ENCODE measurements at regions not wholly inside any gene's neighbourhood (a gene's known extent, or its start where the extent isn't known, plus 50 kb on each side); places are given as distances from the start of the nearest gene placed in this dataset.

- Histone ChIP-seq H3K36me3 (no peaks in the 10 kb centered on the region), H3K4me1 (no peaks in the 10 kb centered on the region), H3K9me3 (no peaks in the 10 kb centered on the region), H3K4me3 (no peak overlapping the region), H3K27me3 (no peaks in the 10 kb centered on the region), H3K27ac (no peak overlapping the region)
- intact Hi-C loops (cut with DNase I): no loop called here
- DNase-seq (ENCODE audit: low spot score in 2 of 2): no peak
- TF ChIP-seq CTCF (IDR thresholded peaks at IDR 0.05): no peak
Observed at GRCh38 chr21:27493542-27493941, 526.7 kb upstream of the ADAMTS5 start.

GRCh38 chr21:27487676-27488075 lies 520.8 kb upstream of the ADAMTS5 start:
- intact Hi-C loops (cut with DNase I): no loop called here
- Histone ChIP-seq H3K4me3 (no peak overlapping the region), H3K4me1 (no peaks in the 10 kb centered on the region), H3K36me3 (no peaks in the 10 kb centered on the region), H3K27ac (no peak overlapping the region), H3K9me3 (no peaks in the 10 kb centered on the region), H3K27me3 (no peaks in the 10 kb centered on the region)
- TF ChIP-seq CTCF (IDR thresholded peaks at IDR 0.05): no peak
- no peak for DNase-seq (ENCODE audit: low spot score in 2 of 2)

- Histone ChIP-seq H3K4me3 (no peak overlapping the region), H3K27ac (no peak overlapping the region), H3K9me3 (no peaks in the 10 kb centered on the region), H3K27me3 (no peaks in the 10 kb centered on the region), H3K4me1 (no peaks in the 10 kb centered on the region), H3K36me3 (no peaks in the 10 kb centered on the region)
- intact Hi-C loops (cut with DNase I): no loop called here
- DNase-seq (ENCODE audit: low spot score in 2 of 2): no peak
- no peak for TF ChIP-seq CTCF (IDR thresholded peaks at IDR 0.05)
Observed at GRCh38 chr21:27480841-27481261, 514.0 kb upstream of the ADAMTS5 start.

GRCh38 chr21:27477296-27477695 lies 510.4 kb upstream of the ADAMTS5 start:
- no peak for DNase-seq (ENCODE audit: low spot score in 2 of 2)
- Histone ChIP-seq H3K9me3 (no peaks in the 10 kb centered on the region), H3K4me1 (no peaks in the 10 kb centered on the region), H3K27me3 (no peaks in the 10 kb centered on the region), H3K4me3 (no peak overlapping the region), H3K36me3 (no peaks in the 10 kb centered on the region), H3K27ac (no peak overlapping the region)
- no peak for TF ChIP-seq CTCF (IDR thresholded peaks at IDR 0.05)
- intact Hi-C loops (cut with DNase I): loop anchor here (5.0 kb wide), 1 partner anchor 625 kb away; no protein-coding TSS in a partner anchor

GRCh38 chr21:27476696-27477095 lies 509.8 kb upstream of the ADAMTS5 start:
- Histone ChIP-seq H3K4me3 (no peak overlapping the region), H3K27me3 (no peaks in the 10 kb centered on the region), H3K4me1 (no peaks in the 10 kb centered on the region), H3K36me3 (no peaks in the 10 kb centered on the region), H3K27ac (no peak overlapping the region), H3K9me3 (no peaks in the 10 kb centered on the region)
- peak; percentile 18 to 56 (median 43) for TF ChIP-seq CTCF (IDR thresholded peaks at IDR 0.05)
- intact Hi-C loops (cut with DNase I): loop anchor here (5.0 kb wide), 1 partner anchor 624 kb away; no protein-coding TSS in a partner anchor
- no peak for DNase-seq (ENCODE audit: low spot score in 2 of 2)

GRCh38 chr21:27475363-27475955 lies 508.6 kb upstream of the ADAMTS5 start:
- H3K36me3 ChIP-seq: no peaks in the 10 kb centered on the region
- DNase-seq (ENCODE audit: low spot score in 2 of 2): no peak
- intact Hi-C loops (cut with DNase I): loop anchor here (5.0 kb wide), 1 partner anchor 623 kb away; no protein-coding TSS in a partner anchor
- H3K9me3 ChIP-seq: no peaks in the 10 kb centered on the region
- no peaks in the 10 kb centered on the region for H3K4me1 ChIP-seq
- H3K27me3 ChIP-seq: no peaks in the 10 kb centered on the region
- H3K27ac ChIP-seq: no peak overlapping the region
- no peak for TF ChIP-seq CTCF (IDR thresholded peaks at IDR 0.05)
- no peak overlapping the region for H3K4me3 ChIP-seq
